ENCODE measurements at regions not wholly inside any gene's neighbourhood (a gene's known extent, or its start where the extent isn't known, plus 50 kb on each side); places are given as distances from the start of the nearest gene placed in this dataset.

- H3K27ac ChIP-seq (ENCODE audit: low read depth, low read length, severe bottlenecking), result no peak overlapping the region
- H3K4me1 ChIP-seq (ENCODE audit: control insufficient read depth, insufficient read depth, low read length, poor library complexity, severe bottlenecking), result peaks cover 4% of the 10 kb centered on the region
- 81 to 82% methylated on average over 8 of the region's 12 CpGs for WGBS, 2 experiments (ENCODE audit: insufficient coverage in 2 of 2)
- no peaks in the 10 kb centered on the region for H3K36me3 ChIP-seq (ENCODE audit: control insufficient read depth, insufficient read depth, low read length)
- no peaks in the 10 kb centered on the region for H3K9me3 ChIP-seq (ENCODE audit: control insufficient read depth, low read length)
- no peak overlapping the region for H3K4me3 ChIP-seq (ENCODE audit: extremely low read depth, insufficient read depth, low read length, poor library complexity, severe bottlenecking)
Measured at GRCh38 chr5:155316070-155316714, 302.6 kb downstream of the KIF4B start.

GRCh38 chr5:155332618-155333017 is 319.1 kb downstream of the KIF4B start:
- Histone ChIP-seq H3K4me3 (ENCODE audit: extremely low read depth, insufficient read depth, low read length, poor library complexity, severe bottlenecking) (no peak overlapping the region), H3K9me3 (ENCODE audit: control insufficient read depth, low read length) (no peaks in the 10 kb centered on the region), H3K36me3 (ENCODE audit: control insufficient read depth, insufficient read depth, low read length) (no peaks in the 10 kb centered on the region), H3K27ac (ENCODE audit: low read depth, low read length, severe bottlenecking) (no peak overlapping the region), H3K4me1 (ENCODE audit: control insufficient read depth, insufficient read depth, low read length, poor library complexity, severe bottlenecking) (no peaks in the 10 kb centered on the region)
- WGBS, 2 experiments (ENCODE audit: insufficient coverage in 2 of 2), result 93 to 98% methylated on average over 5 of the region's 5 CpGs

- Histone ChIP-seq H3K36me3 (ENCODE audit: control insufficient read depth, insufficient read depth, low read length) (no peaks in the 10 kb centered on the region), H3K4me3 (ENCODE audit: extremely low read depth, insufficient read depth, low read length, poor library complexity, severe bottlenecking) (no peak overlapping the region), H3K4me1 (ENCODE audit: control insufficient read depth, insufficient read depth, low read length, poor library complexity, severe bottlenecking) (no peaks in the 10 kb centered on the region), H3K27ac (ENCODE audit: low read depth, low read length, severe bottlenecking) (no peak overlapping the region), H3K9me3 (ENCODE audit: control insufficient read depth, low read length) (no peaks in the 10 kb centered on the region)
- 80% methylated on average over 2 of the region's 2 CpGs; no CpG with 5 or more reads in 1 of the 2 experiments for WGBS, 2 experiments (ENCODE audit: insufficient coverage in 2 of 2)
Measured at GRCh38 chr5:155342956-155343355, 329.4 kb downstream of the KIF4B start.

- Histone ChIP-seq H3K4me3 (ENCODE audit: extremely low read depth, insufficient read depth, low read length, poor library complexity, severe bottlenecking) (no peak overlapping the region), H3K36me3 (ENCODE audit: control insufficient read depth, insufficient read depth, low read length) (no peaks in the 10 kb centered on the region), H3K27ac (ENCODE audit: low read depth, low read length, severe bottlenecking) (no peak overlapping the region), H3K9me3 (ENCODE audit: control insufficient read depth, low read length) (no peaks in the 10 kb centered on the region), H3K4me1 (ENCODE audit: control insufficient read depth, insufficient read depth, low read length, poor library complexity, severe bottlenecking) (no peaks in the 10 kb centered on the region)
- WGBS, 2 experiments (ENCODE audit: insufficient coverage in 2 of 2), result 100% methylated on average over 1 of the region's 1 CpG
Measured at GRCh38 chr5:155343468-155343867, 329.9 kb downstream of the KIF4B start.

GRCh38 chr5:155353231-155353630 is 339.7 kb downstream of the KIF4B start:
- Histone ChIP-seq H3K9me3 (ENCODE audit: control insufficient read depth, low read length) (peaks cover 3% of the 10 kb centered on the region), H3K4me1 (ENCODE audit: control insufficient read depth, insufficient read depth, low read length, poor library complexity, severe bottlenecking) (no peaks in the 10 kb centered on the region), H3K4me3 (ENCODE audit: extremely low read depth, insufficient read depth, low read length, poor library complexity, severe bottlenecking) (no peak overlapping the region), H3K27ac (ENCODE audit: low read depth, low read length, severe bottlenecking) (no peak overlapping the region), H3K36me3 (ENCODE audit: control insufficient read depth, insufficient read depth, low read length) (no peaks in the 10 kb centered on the region)

- Histone ChIP-seq H3K4me1 (ENCODE audit: control insufficient read depth, insufficient read depth, low read length, poor library complexity, severe bottlenecking) (no peaks in the 10 kb centered on the region), H3K4me3 (ENCODE audit: extremely low read depth, insufficient read depth, low read length, poor library complexity, severe bottlenecking) (no peak overlapping the region), H3K9me3 (ENCODE audit: control insufficient read depth, low read length) (no peaks in the 10 kb centered on the region), H3K36me3 (ENCODE audit: control insufficient read depth, insufficient read depth, low read length) (no peaks in the 10 kb centered on the region), H3K27ac (ENCODE audit: low read depth, low read length, severe bottlenecking) (no peak overlapping the region)
- WGBS, 2 experiments (ENCODE audit: insufficient coverage in 2 of 2), result 90 to 100% methylated on average over 2 to 3 of the region's 4 CpGs
Measured at GRCh38 chr5:155366096-155366495, 352.5 kb downstream of the KIF4B start.

- no peaks in the 10 kb centered on the region for H3K36me3 ChIP-seq (ENCODE audit: control insufficient read depth, insufficient read depth, low read length)
- no peaks in the 10 kb centered on the region for H3K4me1 ChIP-seq (ENCODE audit: control insufficient read depth, insufficient read depth, low read length, poor library complexity, severe bottlenecking)
- H3K4me3 ChIP-seq (ENCODE audit: extremely low read depth, insufficient read depth, low read length, poor library complexity, severe bottlenecking), result no peak overlapping the region
- no peaks in the 10 kb centered on the region for H3K9me3 ChIP-seq (ENCODE audit: control insufficient read depth, low read length)
- WGBS, 2 experiments (ENCODE audit: insufficient coverage in 2 of 2), result 100% methylated on average over 1 to 2 of the region's 4 CpGs
- no peak overlapping the region for H3K27ac ChIP-seq (ENCODE audit: low read depth, low read length, severe bottlenecking)
Measured at GRCh38 chr5:155367841-155368240, 354.3 kb downstream of the KIF4B start.

- H3K36me3 ChIP-seq (ENCODE audit: control insufficient read depth, insufficient read depth, low read length), result no peaks in the 10 kb centered on the region
- H3K27ac ChIP-seq (ENCODE audit: low read depth, low read length, severe bottlenecking), result no peak overlapping the region
- 67 to 73% methylated on average over 1 of the region's 1 CpG for WGBS, 2 experiments (ENCODE audit: insufficient coverage in 2 of 2)
- H3K4me1 ChIP-seq (ENCODE audit: control insufficient read depth, insufficient read depth, low read length, poor library complexity, severe bottlenecking), result no peaks in the 10 kb centered on the region
- no peaks in the 10 kb centered on the region for H3K9me3 ChIP-seq (ENCODE audit: control insufficient read depth, low read length)
- H3K4me3 ChIP-seq (ENCODE audit: extremely low read depth, insufficient read depth, low read length, poor library complexity, severe bottlenecking), result no peak overlapping the region
Measured at GRCh38 chr5:155368490-155368889, 354.9 kb downstream of the KIF4B start.

GRCh38 chr5:155380480-155380879 is 366.9 kb downstream of the KIF4B start:
- 87 to 89% methylated on average over 2 to 3 of the region's 3 CpGs for WGBS, 2 experiments (ENCODE audit: insufficient coverage in 2 of 2)
- Histone ChIP-seq H3K36me3 (ENCODE audit: control insufficient read depth, insufficient read depth, low read length) (no peaks in the 10 kb centered on the region), H3K27ac (ENCODE audit: low read depth, low read length, severe bottlenecking) (no peak overlapping the region), H3K4me3 (ENCODE audit: extremely low read depth, insufficient read depth, low read length, poor library complexity, severe bottlenecking) (no peak overlapping the region), H3K4me1 (ENCODE audit: control insufficient read depth, insufficient read depth, low read length, poor library complexity, severe bottlenecking) (peaks cover 4% of the 10 kb centered on the region), H3K9me3 (ENCODE audit: control insufficient read depth, low read length) (no peaks in the 10 kb centered on the region)

GRCh38 chr5:155381654-155382053 is 368.1 kb downstream of the KIF4B start:
- Histone ChIP-seq H3K4me1 (ENCODE audit: control insufficient read depth, insufficient read depth, low read length, poor library complexity, severe bottlenecking) (peaks cover 4% of the 10 kb centered on the region), H3K4me3 (ENCODE audit: extremely low read depth, insufficient read depth, low read length, poor library complexity, severe bottlenecking) (no peak overlapping the region), H3K27ac (ENCODE audit: low read depth, low read length, severe bottlenecking) (no peak overlapping the region), H3K9me3 (ENCODE audit: control insufficient read depth, low read length) (no peaks in the 10 kb centered on the region), H3K36me3 (ENCODE audit: control insufficient read depth, insufficient read depth, low read length) (no peaks in the 10 kb centered on the region)

- H3K4me3 ChIP-seq (ENCODE audit: extremely low read depth, insufficient read depth, low read length, poor library complexity, severe bottlenecking), result no peak overlapping the region
- WGBS, 2 experiments (ENCODE audit: insufficient coverage in 2 of 2), result 50 to 90% methylated on average over 1 to 2 of the region's 4 CpGs
- H3K27ac ChIP-seq (ENCODE audit: low read depth, low read length, severe bottlenecking), result no peak overlapping the region
- H3K4me1 ChIP-seq (ENCODE audit: control insufficient read depth, insufficient read depth, low read length, poor library complexity, severe bottlenecking), result no peaks in the 10 kb centered on the region
- H3K9me3 ChIP-seq (ENCODE audit: control insufficient read depth, low read length), result no peaks in the 10 kb centered on the region
- no peaks in the 10 kb centered on the region for H3K36me3 ChIP-seq (ENCODE audit: control insufficient read depth, insufficient read depth, low read length)
Measured at GRCh38 chr5:155389498-155389897, 375.9 kb downstream of the KIF4B start.
